Stimulated activated CD4-positive, alpha-beta T cell treated with anti-CD3 and anti-CD28 coated beads, Interleukin-12 subunit alpha, Interleukin-12 subunit beta, amount 100 ng/mL, for 48 hours (primary cell): ENCODE measurements at regions not wholly inside any gene's neighbourhood (a gene's known extent, or its start where the extent isn't known, plus 50 kb on each side); places are given as distances from the start of the nearest gene placed in this dataset.
"Not testable (repeated sequence)": the region's sequence is repeated elsewhere in the genome, so short reads cannot be mapped to it uniquely, and the experiment has no call there.

ENCODE experiments used
- DNase-seq, 3 donors: peaks; one replicate each; pipeline ENCODE4 v3.0.0-alpha.2; 2020; ENCODE audit warnings: low read depth in 2 of 3, low spot score in 1 of 3

GRCh38 chr13:48583859-48584311, 51.0 kb upstream of the RCBTB2 start:
- DNase-seq = no peak

GRCh38 chr13:48585456-48585840, 52.6 kb upstream of the RCBTB2 start:
- DNase-seq = no peak

- DNase-seq = no peak
Measured at GRCh38 chr13:48586591-48587103, 53.8 kb upstream of the RCBTB2 start.

DNA sequence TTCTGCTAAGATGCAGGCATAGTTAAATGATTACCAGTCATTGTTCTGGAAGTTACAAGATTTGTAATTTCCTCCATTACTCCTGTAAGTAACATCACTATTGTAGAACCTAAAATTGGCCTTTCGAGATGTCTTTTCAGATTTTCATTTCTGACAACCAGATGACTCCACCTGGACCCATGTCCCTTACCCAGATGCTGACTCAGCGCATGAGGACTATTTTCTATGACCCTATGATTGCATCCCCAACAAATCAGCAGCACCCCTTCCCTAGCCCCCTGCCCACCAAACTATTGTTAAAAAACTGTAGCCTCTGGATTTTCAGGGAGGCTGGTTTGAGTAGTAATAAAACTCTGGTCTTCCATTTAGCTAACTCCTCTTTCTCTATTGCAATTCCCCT, 55.2 kb upstream of the RCBTB2 start:
- no peak for DNase-seq

DNA sequence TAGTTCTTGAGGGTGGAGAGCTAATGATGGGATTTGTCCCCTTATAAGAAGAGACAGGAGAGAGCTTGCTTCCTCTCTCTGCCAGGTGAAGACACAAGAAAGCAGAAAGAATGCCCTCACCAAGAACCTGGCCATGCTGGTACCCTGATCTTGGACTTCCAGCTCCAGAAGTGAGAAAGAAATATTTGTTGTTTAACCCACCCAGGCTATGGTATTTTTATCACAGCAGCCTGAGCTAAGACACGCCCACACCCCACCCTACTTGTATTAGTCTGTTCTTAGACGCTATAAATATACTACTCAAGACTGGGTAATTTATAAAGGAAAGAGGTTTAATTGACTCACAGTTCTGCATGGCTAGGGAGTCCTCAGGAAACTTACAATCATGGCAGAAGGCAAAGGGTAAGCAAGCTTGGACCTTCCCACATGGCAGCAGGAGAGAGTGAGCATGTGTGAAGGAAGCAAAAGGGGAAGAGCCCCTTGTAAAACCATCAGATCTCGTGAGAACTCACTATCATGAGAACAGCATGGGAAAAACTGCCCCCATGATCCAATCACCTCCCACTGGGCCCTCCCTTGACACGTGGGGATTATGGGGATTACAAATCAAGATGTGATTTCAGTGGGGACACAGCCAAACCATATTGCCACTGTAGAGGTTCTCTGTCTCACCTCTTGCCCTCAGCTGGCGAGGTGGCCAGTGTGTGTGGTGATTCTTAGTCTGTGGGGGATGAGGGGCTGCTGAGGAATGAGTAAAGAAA, 57.4 kb upstream of the RCBTB2 start:
- DNase-seq = no peak

DNA sequence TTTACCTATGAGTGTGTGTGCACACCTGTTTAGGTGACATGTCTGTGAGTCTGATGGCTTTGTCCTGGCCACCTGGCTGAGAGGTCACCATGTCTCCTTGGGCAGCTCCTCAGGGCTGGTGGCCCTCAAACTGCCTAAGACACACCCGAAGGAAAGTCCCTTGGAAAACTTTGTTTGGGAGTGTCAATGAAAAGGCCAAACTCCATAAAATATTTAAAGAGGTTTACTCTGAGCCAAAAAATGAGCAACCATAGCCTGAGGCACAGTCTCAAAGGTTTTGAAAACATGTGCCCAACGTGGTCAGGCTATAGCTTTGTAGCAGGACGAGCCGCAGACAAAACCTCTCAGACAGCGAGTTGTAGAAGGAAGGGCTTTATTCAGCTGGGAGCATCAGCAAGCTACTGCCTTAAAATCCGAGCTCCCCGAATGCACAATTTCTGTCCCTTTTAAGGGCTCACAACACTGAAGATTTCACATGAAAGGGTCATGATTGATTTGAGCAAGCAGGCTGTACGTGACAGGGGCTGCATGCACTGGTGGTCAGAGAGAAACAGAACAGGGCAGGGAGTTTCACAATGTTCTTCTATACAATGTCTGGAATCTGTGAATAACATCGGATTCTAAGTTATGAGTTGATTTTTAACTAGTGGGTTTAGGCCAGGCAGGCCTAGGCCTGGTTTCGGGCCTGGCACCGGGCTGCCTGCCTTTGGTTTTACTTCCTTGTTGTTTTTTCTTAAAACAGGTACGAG, 58.4 kb upstream of the RCBTB2 start:
- DNase-seq = not testable (repeated sequence)

GRCh38 chr13:48591889-48592687, 59.2 kb upstream of the RCBTB2 start:
- DNase-seq = no peak

DNA sequence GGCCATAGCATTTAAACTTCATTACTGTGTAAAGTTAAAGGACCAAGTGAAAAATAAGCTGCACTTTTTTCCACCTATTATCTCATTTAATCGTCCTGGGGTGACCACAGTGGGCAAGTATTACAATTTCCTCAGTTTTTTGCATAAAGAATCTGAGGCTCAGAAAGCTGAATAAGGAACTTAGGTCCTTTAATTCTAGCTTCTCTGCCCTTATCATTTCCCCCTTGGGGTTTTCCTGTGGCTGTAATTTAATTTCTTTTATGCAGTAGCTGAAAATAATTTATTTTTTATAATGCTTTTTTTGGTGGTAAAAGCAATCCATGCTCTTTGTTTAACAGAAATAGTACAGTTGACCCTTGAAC, 59.8 kb upstream of the RCBTB2 start:
- DNase-seq = no peak

DNA sequence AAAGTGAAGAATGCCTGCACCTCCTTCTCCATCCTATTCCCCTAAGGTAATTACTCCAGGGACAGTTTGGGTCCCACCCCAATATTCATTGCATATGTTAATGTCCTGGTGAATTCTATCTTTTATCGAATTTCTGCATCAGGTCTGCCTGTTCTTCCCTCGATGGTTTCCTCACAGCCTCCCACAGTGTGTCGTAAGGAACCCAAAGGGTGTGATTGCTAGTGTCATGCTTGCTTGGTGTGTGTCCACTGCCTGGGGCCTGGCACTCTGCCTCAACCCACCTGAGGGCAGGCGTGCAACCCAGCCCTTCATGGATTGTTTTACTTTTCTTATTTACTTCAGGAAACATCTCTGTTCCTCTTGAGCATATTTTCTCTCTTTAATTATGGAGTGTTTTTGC, 60.2 kb upstream of the CYSLTR2 start:
- DNase-seq = no peak

GRCh38 chr13:48594096-48594815, 59.5 kb upstream of the CYSLTR2 start:
- DNase-seq = no peak

- peak; percentile 16 to 37 (median 28) for DNase-seq
Measured at GRCh38 chr13:48595431-48596429, 58.0 kb upstream of the CYSLTR2 start.

DNA sequence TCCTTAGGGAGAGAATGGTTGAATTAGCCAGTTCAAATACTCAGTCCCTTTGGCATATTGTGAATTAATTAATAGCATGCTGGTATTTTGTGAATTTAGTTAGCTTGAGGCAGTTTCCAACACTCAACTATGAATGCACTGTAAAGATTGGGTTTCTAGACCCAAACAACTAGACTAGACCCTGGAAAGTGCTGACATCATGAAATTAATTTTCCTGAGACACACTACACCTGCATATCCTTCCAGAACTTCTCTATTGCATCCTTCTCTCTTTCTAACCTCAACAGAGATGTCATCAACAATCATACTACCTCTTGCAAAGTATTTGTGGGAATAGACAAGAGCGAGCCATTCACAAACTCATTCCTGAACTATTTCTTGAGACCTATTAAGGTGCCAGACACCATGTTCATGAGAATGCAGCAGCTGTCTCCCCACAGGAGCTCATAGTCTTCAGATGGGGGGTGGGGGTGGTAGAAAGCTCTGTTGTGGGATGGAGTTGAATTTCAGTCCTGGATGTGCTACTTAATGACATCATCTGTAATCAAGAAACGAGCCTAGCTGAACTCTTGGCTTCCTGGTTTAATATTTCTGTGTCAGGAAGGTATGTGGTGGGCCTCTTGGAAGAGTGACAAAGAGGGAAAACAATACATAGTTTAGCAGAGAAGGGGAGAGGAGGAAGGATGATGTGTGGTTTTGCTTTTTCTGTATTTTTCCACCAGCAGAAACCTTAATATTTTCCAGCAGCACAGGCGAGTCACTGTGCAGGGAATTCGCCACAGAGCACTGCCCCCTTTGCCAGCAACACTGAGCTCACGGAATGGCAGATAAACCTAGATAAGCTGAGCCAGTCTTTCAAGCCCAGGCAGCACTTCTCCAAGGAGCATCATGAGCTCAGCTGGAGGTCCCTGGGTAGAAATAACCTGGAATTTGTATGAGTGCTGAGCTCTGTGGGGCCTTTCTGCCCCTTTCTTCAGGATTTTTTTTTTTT, 53.1 kb upstream of the CYSLTR2 start:
- DNase-seq = no peak

DNA sequence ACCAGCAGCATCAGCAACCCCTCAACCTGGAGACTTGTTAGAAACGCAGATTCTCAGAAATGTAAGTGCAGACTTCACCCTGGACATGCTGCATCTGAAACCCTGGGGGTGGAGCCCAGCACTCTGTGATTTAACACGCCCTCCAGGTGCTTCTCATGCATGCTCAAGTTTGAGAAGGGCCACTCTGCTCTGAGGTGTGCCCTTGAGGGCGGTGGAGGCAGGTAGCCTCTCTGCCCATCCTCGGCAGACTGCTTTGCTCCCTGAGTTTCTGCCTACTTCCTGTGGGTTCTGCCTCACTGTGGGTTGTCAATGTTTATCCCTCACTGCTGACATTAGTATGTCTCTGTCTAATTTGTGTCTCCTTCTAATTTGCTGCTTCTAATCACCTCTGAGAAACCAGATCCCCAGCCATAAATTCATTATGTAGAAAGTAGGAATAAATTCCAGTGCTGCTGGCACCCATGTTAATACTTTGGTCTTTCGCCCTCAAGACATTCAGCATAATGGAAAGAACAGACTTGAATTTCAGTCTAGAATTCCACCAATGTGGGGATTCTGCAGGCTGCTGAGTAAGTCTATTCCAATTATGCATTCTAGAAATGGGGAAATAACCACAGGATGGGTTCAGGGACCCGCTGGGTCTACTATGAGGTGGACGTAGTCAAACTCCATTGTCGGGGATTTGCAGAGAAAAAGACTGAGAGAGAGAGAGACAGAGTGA, 51.3 kb upstream of the CYSLTR2 start:
- DNase-seq = no peak

- DNase-seq = no peak
Measured at GRCh38 chr13:48603375-48603774, 50.4 kb upstream of the CYSLTR2 start.
